ENCODE measurements at regions not wholly inside any gene's neighbourhood (a gene's known extent, or its start where the extent isn't known, plus 50 kb on each side); places are given as distances from the start of the nearest gene placed in this dataset.

GRCh38 chr12:124162151-124163110 lies 132.5 kb upstream of the RFLNA start:
- Mint-ChIP-seq H3K36me3 (ENCODE audit: insufficient read depth, unreplicated experiment) (no peaks in the 10 kb centered on the region), H3K4me3 (ENCODE audit: unreplicated experiment) (no peak overlapping the region), H3K27me3 (ENCODE audit: insufficient read depth, unreplicated experiment) (peaks cover 35% of the 10 kb centered on the region), H3K4me1 (ENCODE audit: insufficient read depth, unreplicated experiment) (no peaks in the 10 kb centered on the region), H3K9me3 (ENCODE audit: unreplicated experiment) (peaks cover 2% of the 10 kb centered on the region), H3K27ac (ENCODE audit: low read depth, unreplicated experiment) (no peak overlapping the region)
- DNase-seq (ENCODE audit: unreplicated experiment): peak; percentile 20
- POLR2A ChIA-PET: interaction anchor here (0.6 kb wide), 1 partner anchor 14 kb away, joined by 3 read pairs; no protein-coding TSS in a partner anchor
- intact Hi-C loops (cut with micrococcal nuclease): no loop called here
- CTCF ChIA-PET: interaction anchor here (1.0 kb wide), 1 partner anchor 22 kb away, joined by 4 read pairs; no protein-coding TSS in a partner anchor
- no peak for TF ChIP-seq CTCF (IDR thresholded peaks at IDR 0.05; ENCODE audit: unreplicated experiment)
- no TSS peak for BruUV-seq (replicated peaks)

DNA sequence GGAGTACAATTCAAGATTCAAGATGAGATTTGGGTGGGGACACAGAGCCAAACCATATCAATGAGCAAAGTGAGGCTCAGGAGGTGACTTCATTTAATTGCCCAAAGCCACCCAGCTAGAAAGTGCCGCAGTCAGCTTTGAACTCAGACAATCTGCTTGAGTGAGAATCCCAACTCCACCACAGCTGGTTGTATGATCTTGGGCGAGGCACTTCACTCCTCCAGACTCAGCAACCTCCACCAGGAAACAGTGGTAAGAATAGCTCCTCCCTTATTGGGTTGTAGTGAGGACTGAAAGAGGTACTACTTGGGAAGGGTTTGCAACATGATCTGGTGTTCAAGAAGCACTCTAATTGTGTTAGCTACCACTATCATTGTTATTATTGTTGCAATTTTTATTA lies 129.2 kb upstream of the RFLNA start:
- intact Hi-C loops (cut with micrococcal nuclease): no loop called here
- Mint-ChIP-seq H3K27ac (ENCODE audit: low read depth, unreplicated experiment) (no peak overlapping the region), H3K36me3 (ENCODE audit: insufficient read depth, unreplicated experiment) (no peaks in the 10 kb centered on the region), H3K27me3 (ENCODE audit: insufficient read depth, unreplicated experiment) (peaks cover 12% of the 10 kb centered on the region), H3K9me3 (ENCODE audit: unreplicated experiment) (peaks cover 7% of the 10 kb centered on the region), H3K4me1 (ENCODE audit: insufficient read depth, unreplicated experiment) (no peaks in the 10 kb centered on the region), H3K4me3 (ENCODE audit: unreplicated experiment) (no peak overlapping the region)
- TF ChIP-seq CTCF (IDR thresholded peaks at IDR 0.05; ENCODE audit: unreplicated experiment): no peak
- CTCF ChIA-PET: interaction anchor here (0.8 kb wide), 1 partner anchor 247 kb away, joined by 3 read pairs; no protein-coding TSS in a partner anchor
- DNase-seq (ENCODE audit: unreplicated experiment): no peak
- POLR2A ChIA-PET: no interaction called here
- BruUV-seq (replicated peaks): no TSS peak

- no peak overlapping the region for H3K27ac Mint-ChIP-seq (ENCODE audit: low read depth, unreplicated experiment)
- BruUV-seq (replicated peaks): no TSS peak
- DNase-seq (ENCODE audit: unreplicated experiment): no peak
- peaks cover 7% of the 10 kb centered on the region for H3K9me3 Mint-ChIP-seq (ENCODE audit: unreplicated experiment)
- no peaks in the 10 kb centered on the region for H3K36me3 Mint-ChIP-seq (ENCODE audit: insufficient read depth, unreplicated experiment)
- TF ChIP-seq CTCF (IDR thresholded peaks at IDR 0.05; ENCODE audit: unreplicated experiment): no peak
- ChIA-PET CTCF (no interaction called here), POLR2A (no interaction called here)
- intact Hi-C loops (cut with micrococcal nuclease): no loop called here
- no peak overlapping the region for H3K4me3 Mint-ChIP-seq (ENCODE audit: unreplicated experiment)
- no peaks in the 10 kb centered on the region for H3K4me1 Mint-ChIP-seq (ENCODE audit: insufficient read depth, unreplicated experiment)
- H3K27me3 Mint-ChIP-seq (ENCODE audit: insufficient read depth, unreplicated experiment): peaks cover 12% of the 10 kb centered on the region
Observed at GRCh38 chr12:124167141-124167540, 127.8 kb upstream of the RFLNA start.

DNA sequence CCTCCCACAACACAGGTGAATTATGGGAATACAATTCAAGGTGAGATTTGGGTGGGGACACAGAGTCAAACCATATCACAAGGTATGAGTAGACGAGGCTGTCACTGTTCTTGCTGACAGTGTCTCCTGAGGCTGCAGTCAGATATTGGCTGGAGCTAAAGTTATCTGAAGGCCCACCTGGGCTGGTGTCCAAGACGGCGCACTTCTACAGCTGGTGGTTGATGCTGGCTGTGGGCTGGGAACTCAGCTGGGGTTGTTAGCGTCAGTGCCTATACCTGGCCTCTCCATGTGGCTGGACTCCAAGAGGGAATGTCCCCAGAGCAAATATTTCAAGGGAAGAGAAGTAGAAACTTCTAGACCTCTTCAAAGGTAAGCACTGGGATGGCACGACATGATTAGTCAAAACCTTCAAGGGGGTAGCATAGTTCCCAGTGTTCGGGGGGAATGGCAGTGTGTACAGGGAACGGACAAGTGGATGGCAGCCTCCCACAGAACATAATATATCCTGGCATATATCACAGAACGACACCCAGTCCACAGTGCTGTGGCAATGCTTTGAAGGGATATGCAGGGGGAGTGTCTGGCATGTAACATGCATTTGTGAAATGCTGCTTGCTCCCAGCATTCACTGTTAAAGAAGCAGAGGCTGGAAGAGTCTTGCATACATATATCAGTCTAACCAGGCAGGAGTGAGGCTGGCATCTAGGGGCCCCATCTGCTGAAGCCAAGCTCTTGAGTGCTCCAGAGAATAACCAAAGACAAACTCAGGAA lies 126.7 kb upstream of the RFLNA start:
- POLR2A ChIA-PET: no interaction called here
- H3K36me3 Mint-ChIP-seq (ENCODE audit: insufficient read depth, unreplicated experiment): no peaks in the 10 kb centered on the region
- DNase-seq (ENCODE audit: unreplicated experiment): no peak
- intact Hi-C loops (cut with micrococcal nuclease): no loop called here
- no peak for TF ChIP-seq CTCF (IDR thresholded peaks at IDR 0.05; ENCODE audit: unreplicated experiment)
- H3K4me1 Mint-ChIP-seq (ENCODE audit: insufficient read depth, unreplicated experiment): no peaks in the 10 kb centered on the region
- H3K27me3 Mint-ChIP-seq (ENCODE audit: insufficient read depth, unreplicated experiment): peaks cover 12% of the 10 kb centered on the region
- H3K4me3 Mint-ChIP-seq (ENCODE audit: unreplicated experiment): no peak overlapping the region
- H3K9me3 Mint-ChIP-seq (ENCODE audit: unreplicated experiment): peaks cover 7% of the 10 kb centered on the region
- no peak overlapping the region for H3K27ac Mint-ChIP-seq (ENCODE audit: low read depth, unreplicated experiment)
- CTCF ChIA-PET: no interaction called here
- BruUV-seq (replicated peaks): no TSS peak

Data from MCF 10A (cell line).